ENCODE measurements at regions not wholly inside any gene's neighbourhood (a gene's known extent, or its start where the extent isn't known, plus 50 kb on each side); places are given as distances from the start of the nearest gene placed in this dataset.

DNA sequence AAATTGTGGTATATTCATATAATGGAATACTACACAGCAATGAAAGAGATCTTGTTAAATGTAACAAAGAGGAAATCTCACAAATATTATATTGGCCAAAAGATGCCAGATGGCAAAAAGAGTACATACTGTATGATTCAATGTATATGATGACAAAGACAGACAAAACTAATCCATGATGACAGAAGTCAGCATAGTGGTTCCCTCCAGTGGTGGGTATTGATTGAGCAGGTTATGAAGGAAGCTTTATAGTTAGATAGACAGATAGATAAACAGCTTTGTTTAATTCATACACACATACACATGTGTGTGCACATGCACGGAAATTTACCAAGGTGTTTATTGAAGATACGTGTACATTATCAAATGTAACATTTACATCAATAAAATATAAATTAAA is 74.4 kb upstream of the SMIM36 start:
- Histone ChIP-seq H4K8ac (ENCODE audit: extremely low read depth, insufficient read depth, low read length) (no peak overlapping the region), H3K27ac (ENCODE audit: low read depth, low read length) (no peak overlapping the region), H3K9ac (replicated peaks in 1 of 4; ENCODE audit: extremely low read depth in 1 of 4, low read depth in 3 of 4, low read length in 3 of 4) (no peak overlapping the region), H4K91ac (replicated peaks; ENCODE audit: insufficient read length, low read length) (no peak overlapping the region), H3K27me3 (replicated peaks in 1 of 4; ENCODE audit: control insufficient read depth in 3 of 4, extremely low read depth in 1 of 4, insufficient read depth in 3 of 4, low read length in 3 of 4) (no peaks in the 10 kb centered on the region), H3K79me2 (ENCODE audit: control insufficient read depth in 1 of 2, insufficient read depth in 2 of 2, low read length in 2 of 2) (no peaks in the 10 kb centered on the region), H3K56ac (replicated peaks; ENCODE audit: insufficient read length, low read depth, low read length) (no peak overlapping the region), H3K4me2 (ENCODE audit: insufficient read depth in 1 of 2, low read depth in 2 of 2, low read length in 2 of 2) (no peak overlapping the region), H4K20me1 (replicated peaks in 1 of 2; ENCODE audit: control insufficient read depth in 1 of 2, insufficient read depth in 2 of 2, low read length in 2 of 2) (no peaks in the 10 kb centered on the region), H2AFZ (ENCODE audit: low read length) (no peak overlapping the region), H3K4me3 (ENCODE audit: extremely low read depth in 1 of 4, insufficient read depth in 2 of 4, low read depth in 3 of 4, low read length in 4 of 4) (no peak overlapping the region), H3K23me2 (ENCODE audit: low read depth, low read length) (no peaks in the 10 kb centered on the region), H2BK20ac (ENCODE audit: low read length) (no peak overlapping the region), H3K14ac (ENCODE audit: insufficient read length) (no peak overlapping the region), H3K4me1 (replicated peaks in 1 of 4; ENCODE audit: control insufficient read depth in 3 of 4, insufficient read depth in 4 of 4, low read length in 3 of 4) (no peaks in the 10 kb centered on the region), H3K4ac (replicated peaks; ENCODE audit: insufficient read length, low read depth, low read length) (no peak overlapping the region), H3K9me3 (ENCODE audit: insufficient read depth in 2 of 2, low read depth in 1 of 2, low read length in 1 of 2) (no peaks in the 10 kb centered on the region), H4K5ac (ENCODE audit: insufficient read length, low read depth, low read length) (no peak overlapping the region), H2BK120ac (replicated peaks; ENCODE audit: low read depth, low read length) (no peak overlapping the region), H3K18ac (ENCODE audit: extremely low read depth, low read length) (no peak overlapping the region), H3K79me1 (ENCODE audit: low read depth, low read length) (no peaks in the 10 kb centered on the region), H2BK5ac (ENCODE audit: low read depth, low read length) (no peak overlapping the region), H2AK5ac (ENCODE audit: low read depth, low read length) (no peak overlapping the region), H3K23ac (ENCODE audit: insufficient read length) (no peak overlapping the region), H2BK15ac (ENCODE audit: low read length) (no peak overlapping the region), H3K36me3 (ENCODE audit: control insufficient read depth in 2 of 4, insufficient read depth in 4 of 4, low read length in 3 of 4) (no peaks in the 10 kb centered on the region), H2BK12ac (ENCODE audit: low read depth, low read length) (no peak overlapping the region)
- POLR2A ChIA-PET (ENCODE audit: partially characterized antibody), result no interaction called here
- TF ChIP-seq, protein P1, sequence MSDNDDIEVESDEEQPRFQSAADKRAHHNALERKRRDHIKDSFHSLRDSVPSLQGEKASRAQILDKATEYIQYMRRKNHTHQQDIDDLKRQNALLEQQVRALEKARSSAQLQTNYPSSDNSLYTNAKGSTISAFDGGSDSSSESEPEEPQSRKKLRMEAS (IDR thresholded peaks at IDR 0.05), result no peak
- peak; percentile 10 to 21; a peak in 1 of 4 replicates for TF ChIP-seq RAD21 (IDR thresholded peaks at IDR 0.05 in 1 of 2, conservative IDR thresholded peaks at IDR 0.05 in 1 of 2; ENCODE audit: low read depth in 2 of 2, low read length in 2 of 2)
- TF ChIP-seq, protein P2, sequence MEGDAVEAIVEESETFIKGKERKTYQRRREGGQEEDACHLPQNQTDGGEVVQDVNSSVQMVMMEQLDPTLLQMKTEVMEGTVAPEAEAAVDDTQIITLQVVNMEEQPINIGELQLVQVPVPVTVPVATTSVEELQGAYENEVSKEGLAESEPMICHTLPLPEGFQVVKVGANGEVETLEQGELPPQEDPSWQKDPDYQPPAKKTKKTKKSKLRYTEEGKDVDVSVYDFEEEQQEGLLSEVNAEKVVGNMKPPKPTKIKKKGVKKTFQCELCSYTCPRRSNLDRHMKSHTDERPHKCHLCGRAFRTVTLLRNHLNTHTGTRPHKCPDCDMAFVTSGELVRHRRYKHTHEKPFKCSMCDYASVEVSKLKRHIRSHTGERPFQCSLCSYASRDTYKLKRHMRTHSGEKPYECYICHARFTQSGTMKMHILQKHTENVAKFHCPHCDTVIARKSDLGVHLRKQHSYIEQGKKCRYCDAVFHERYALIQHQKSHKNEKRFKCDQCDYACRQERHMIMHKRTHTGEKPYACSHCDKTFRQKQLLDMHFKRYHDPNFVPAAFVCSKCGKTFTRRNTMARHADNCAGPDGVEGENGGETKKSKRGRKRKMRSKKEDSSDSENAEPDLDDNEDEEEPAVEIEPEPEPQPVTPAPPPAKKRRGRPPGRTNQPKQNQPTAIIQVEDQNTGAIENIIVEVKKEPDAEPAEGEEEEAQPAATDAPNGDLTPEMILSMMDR (IDR thresholded peaks at IDR 0.05; ENCODE audit: control extremely low read depth in 1 of 3, insufficient read depth in 1 of 3, low read depth in 1 of 3, low read length in 3 of 3), result no peak
- 90% methylated on average over 2 of the region's 2 CpGs; no CpG with 5 or more reads in 1 of the 2 experiments for WGBS, 2 experiments (ENCODE audit: extremely low coverage in 1 of 2, insufficient coverage in 1 of 2, insufficient read length in 1 of 2, insufficient replicate concordance in 2 of 2, low coverage in 1 of 2, low lambda C conversion rate in 2 of 2, missing lambda C conversion rate in 1 of 2)
- FAIRE-seq (no peak), DNase-seq (ENCODE audit: low read depth in 1 of 2, low spot score in 2 of 2) (no peak)
- CTCF ChIA-PET (ENCODE audit: partially characterized antibody), result interaction anchor here (1.0 to 1.5 kb wide), 3 partner anchors 16 to 59 kb away, joined by 3 to 7 read pairs (median 5); no protein-coding TSS in a partner anchor

Data from H1 (cell line).